ENCODE measurements at regions not wholly inside any gene's neighbourhood (a gene's known extent, or its start where the extent isn't known, plus 50 kb on each side); places are given as distances from the start of the nearest gene placed in this dataset.

GRCh38 chr13:88042489-88042888 lies 371.3 kb downstream of the SLITRK5 start:
- no peak overlapping the region for H3K4me3 ChIP-seq (ENCODE audit: insufficient read depth, low read depth, low read length, poor library complexity, severe bottlenecking)
- H3K27me3 ChIP-seq (replicated peaks; ENCODE audit: control insufficient read depth, insufficient read depth, low read length, poor library complexity, severe bottlenecking) = no peaks in the 10 kb centered on the region
- no peaks in the 10 kb centered on the region for H3K36me3 ChIP-seq (ENCODE audit: control insufficient read depth, insufficient read depth, low read length)
- H3K9me3 ChIP-seq (ENCODE audit: control insufficient read depth, low read length) = no peaks in the 10 kb centered on the region
- H3K4me1 ChIP-seq (ENCODE audit: control insufficient read depth, insufficient read depth, low read length, poor library complexity, severe bottlenecking) = no peaks in the 10 kb centered on the region
- no peak overlapping the region for H3K27ac ChIP-seq (ENCODE audit: insufficient read depth, low read length, poor library complexity, severe bottlenecking)
- no peak for DNase-seq

- no peak overlapping the region for H3K27ac ChIP-seq (ENCODE audit: insufficient read depth, low read length, poor library complexity, severe bottlenecking)
- DNase-seq = no peak
- H3K4me1 ChIP-seq (ENCODE audit: control insufficient read depth, insufficient read depth, low read length, poor library complexity, severe bottlenecking) = no peaks in the 10 kb centered on the region
- H3K36me3 ChIP-seq (ENCODE audit: control insufficient read depth, insufficient read depth, low read length) = no peaks in the 10 kb centered on the region
- no peaks in the 10 kb centered on the region for H3K27me3 ChIP-seq (replicated peaks; ENCODE audit: control insufficient read depth, insufficient read depth, low read length, poor library complexity, severe bottlenecking)
- no peak overlapping the region for H3K4me3 ChIP-seq (ENCODE audit: insufficient read depth, low read depth, low read length, poor library complexity, severe bottlenecking)
- H3K9me3 ChIP-seq (ENCODE audit: control insufficient read depth, low read length) = no peaks in the 10 kb centered on the region
Measured at GRCh38 chr13:88051746-88052482, 380.7 kb downstream of the SLITRK5 start.

- Histone ChIP-seq H3K9me3 (ENCODE audit: control insufficient read depth, low read length) (no peaks in the 10 kb centered on the region), H3K27ac (ENCODE audit: insufficient read depth, low read length, poor library complexity, severe bottlenecking) (no peak overlapping the region), H3K4me1 (ENCODE audit: control insufficient read depth, insufficient read depth, low read length, poor library complexity, severe bottlenecking) (no peaks in the 10 kb centered on the region), H3K4me3 (ENCODE audit: insufficient read depth, low read depth, low read length, poor library complexity, severe bottlenecking) (no peak overlapping the region), H3K36me3 (ENCODE audit: control insufficient read depth, insufficient read depth, low read length) (no peaks in the 10 kb centered on the region), H3K27me3 (replicated peaks; ENCODE audit: control insufficient read depth, insufficient read depth, low read length, poor library complexity, severe bottlenecking) (no peaks in the 10 kb centered on the region)
- DNase-seq = no peak
Measured at GRCh38 chr13:88063741-88064140, 392.6 kb downstream of the SLITRK5 start.

- H3K4me1 ChIP-seq (ENCODE audit: control insufficient read depth, insufficient read depth, low read length, poor library complexity, severe bottlenecking) = no peaks in the 10 kb centered on the region
- no peak for DNase-seq
- H3K9me3 ChIP-seq (ENCODE audit: control insufficient read depth, low read length) = no peaks in the 10 kb centered on the region
- H3K36me3 ChIP-seq (ENCODE audit: control insufficient read depth, insufficient read depth, low read length) = no peaks in the 10 kb centered on the region
- no peak overlapping the region for H3K4me3 ChIP-seq (ENCODE audit: insufficient read depth, low read depth, low read length, poor library complexity, severe bottlenecking)
- no peaks in the 10 kb centered on the region for H3K27me3 ChIP-seq (replicated peaks; ENCODE audit: control insufficient read depth, insufficient read depth, low read length, poor library complexity, severe bottlenecking)
- no peak overlapping the region for H3K27ac ChIP-seq (ENCODE audit: insufficient read depth, low read length, poor library complexity, severe bottlenecking)
Measured at GRCh38 chr13:88066847-88067246, 395.7 kb downstream of the SLITRK5 start.

- Histone ChIP-seq H3K4me3 (ENCODE audit: insufficient read depth, low read depth, low read length, poor library complexity, severe bottlenecking) (no peak overlapping the region), H3K4me1 (ENCODE audit: control insufficient read depth, insufficient read depth, low read length, poor library complexity, severe bottlenecking) (no peaks in the 10 kb centered on the region), H3K27ac (ENCODE audit: insufficient read depth, low read length, poor library complexity, severe bottlenecking) (no peak overlapping the region), H3K9me3 (ENCODE audit: control insufficient read depth, low read length) (no peaks in the 10 kb centered on the region), H3K36me3 (ENCODE audit: control insufficient read depth, insufficient read depth, low read length) (no peaks in the 10 kb centered on the region), H3K27me3 (replicated peaks; ENCODE audit: control insufficient read depth, insufficient read depth, low read length, poor library complexity, severe bottlenecking) (no peaks in the 10 kb centered on the region)
- no peak for DNase-seq
Measured at GRCh38 chr13:88068316-88068715, 397.1 kb downstream of the SLITRK5 start.

- Histone ChIP-seq H3K27me3 (replicated peaks; ENCODE audit: control insufficient read depth, insufficient read depth, low read length, poor library complexity, severe bottlenecking) (no peaks in the 10 kb centered on the region), H3K36me3 (ENCODE audit: control insufficient read depth, insufficient read depth, low read length) (no peaks in the 10 kb centered on the region), H3K9me3 (ENCODE audit: control insufficient read depth, low read length) (no peaks in the 10 kb centered on the region), H3K4me3 (ENCODE audit: insufficient read depth, low read depth, low read length, poor library complexity, severe bottlenecking) (no peak overlapping the region), H3K27ac (ENCODE audit: insufficient read depth, low read length, poor library complexity, severe bottlenecking) (no peak overlapping the region), H3K4me1 (ENCODE audit: control insufficient read depth, insufficient read depth, low read length, poor library complexity, severe bottlenecking) (no peaks in the 10 kb centered on the region)
- DNase-seq = no peak
Measured at GRCh38 chr13:88068975-88069374, 397.8 kb downstream of the SLITRK5 start.

- Histone ChIP-seq H3K9me3 (ENCODE audit: control insufficient read depth, low read length) (no peaks in the 10 kb centered on the region), H3K27me3 (replicated peaks; ENCODE audit: control insufficient read depth, insufficient read depth, low read length, poor library complexity, severe bottlenecking) (no peaks in the 10 kb centered on the region), H3K36me3 (ENCODE audit: control insufficient read depth, insufficient read depth, low read length) (no peaks in the 10 kb centered on the region), H3K27ac (ENCODE audit: insufficient read depth, low read length, poor library complexity, severe bottlenecking) (no peak overlapping the region), H3K4me1 (ENCODE audit: control insufficient read depth, insufficient read depth, low read length, poor library complexity, severe bottlenecking) (no peaks in the 10 kb centered on the region), H3K4me3 (ENCODE audit: insufficient read depth, low read depth, low read length, poor library complexity, severe bottlenecking) (no peak overlapping the region)
- no peak for DNase-seq
Measured at GRCh38 chr13:88071371-88071770, 400.2 kb downstream of the SLITRK5 start.

- no peak for DNase-seq
- H3K27me3 ChIP-seq (replicated peaks; ENCODE audit: control insufficient read depth, insufficient read depth, low read length, poor library complexity, severe bottlenecking) = no peaks in the 10 kb centered on the region
- no peaks in the 10 kb centered on the region for H3K9me3 ChIP-seq (ENCODE audit: control insufficient read depth, low read length)
- H3K27ac ChIP-seq (ENCODE audit: insufficient read depth, low read length, poor library complexity, severe bottlenecking) = no peak overlapping the region
- H3K4me3 ChIP-seq (ENCODE audit: insufficient read depth, low read depth, low read length, poor library complexity, severe bottlenecking) = no peak overlapping the region
- no peaks in the 10 kb centered on the region for H3K4me1 ChIP-seq (ENCODE audit: control insufficient read depth, insufficient read depth, low read length, poor library complexity, severe bottlenecking)
- no peaks in the 10 kb centered on the region for H3K36me3 ChIP-seq (ENCODE audit: control insufficient read depth, insufficient read depth, low read length)
Measured at GRCh38 chr13:88074794-88075510, 403.8 kb downstream of the SLITRK5 start.

GRCh38 chr13:88085036-88085435 lies 413.9 kb downstream of the SLITRK5 start:
- no peak overlapping the region for H3K27ac ChIP-seq (ENCODE audit: insufficient read depth, low read length, poor library complexity, severe bottlenecking)
- H3K27me3 ChIP-seq (replicated peaks; ENCODE audit: control insufficient read depth, insufficient read depth, low read length, poor library complexity, severe bottlenecking) = no peaks in the 10 kb centered on the region
- no peaks in the 10 kb centered on the region for H3K36me3 ChIP-seq (ENCODE audit: control insufficient read depth, insufficient read depth, low read length)
- no peaks in the 10 kb centered on the region for H3K9me3 ChIP-seq (ENCODE audit: control insufficient read depth, low read length)
- H3K4me3 ChIP-seq (ENCODE audit: insufficient read depth, low read depth, low read length, poor library complexity, severe bottlenecking) = no peak overlapping the region
- no peaks in the 10 kb centered on the region for H3K4me1 ChIP-seq (ENCODE audit: control insufficient read depth, insufficient read depth, low read length, poor library complexity, severe bottlenecking)
- no peak for DNase-seq

- DNase-seq = no peak
- H3K27me3 ChIP-seq (replicated peaks; ENCODE audit: control insufficient read depth, insufficient read depth, low read length, poor library complexity, severe bottlenecking) = no peaks in the 10 kb centered on the region
- H3K27ac ChIP-seq (ENCODE audit: insufficient read depth, low read length, poor library complexity, severe bottlenecking) = no peak overlapping the region
- H3K9me3 ChIP-seq (ENCODE audit: control insufficient read depth, low read length) = no peaks in the 10 kb centered on the region
- H3K36me3 ChIP-seq (ENCODE audit: control insufficient read depth, insufficient read depth, low read length) = no peaks in the 10 kb centered on the region
- H3K4me3 ChIP-seq (ENCODE audit: insufficient read depth, low read depth, low read length, poor library complexity, severe bottlenecking) = no peak overlapping the region
- H3K4me1 ChIP-seq (ENCODE audit: control insufficient read depth, insufficient read depth, low read length, poor library complexity, severe bottlenecking) = no peaks in the 10 kb centered on the region
Measured at GRCh38 chr13:88086577-88086976, 415.4 kb downstream of the SLITRK5 start.

All from effector memory CD4-positive, alpha-beta T cell (primary cell).